ENCODE measurements at regions not wholly inside any gene's neighbourhood (a gene's known extent, or its start where the extent isn't known, plus 50 kb on each side); places are given as distances from the start of the nearest gene placed in this dataset.

DNA sequence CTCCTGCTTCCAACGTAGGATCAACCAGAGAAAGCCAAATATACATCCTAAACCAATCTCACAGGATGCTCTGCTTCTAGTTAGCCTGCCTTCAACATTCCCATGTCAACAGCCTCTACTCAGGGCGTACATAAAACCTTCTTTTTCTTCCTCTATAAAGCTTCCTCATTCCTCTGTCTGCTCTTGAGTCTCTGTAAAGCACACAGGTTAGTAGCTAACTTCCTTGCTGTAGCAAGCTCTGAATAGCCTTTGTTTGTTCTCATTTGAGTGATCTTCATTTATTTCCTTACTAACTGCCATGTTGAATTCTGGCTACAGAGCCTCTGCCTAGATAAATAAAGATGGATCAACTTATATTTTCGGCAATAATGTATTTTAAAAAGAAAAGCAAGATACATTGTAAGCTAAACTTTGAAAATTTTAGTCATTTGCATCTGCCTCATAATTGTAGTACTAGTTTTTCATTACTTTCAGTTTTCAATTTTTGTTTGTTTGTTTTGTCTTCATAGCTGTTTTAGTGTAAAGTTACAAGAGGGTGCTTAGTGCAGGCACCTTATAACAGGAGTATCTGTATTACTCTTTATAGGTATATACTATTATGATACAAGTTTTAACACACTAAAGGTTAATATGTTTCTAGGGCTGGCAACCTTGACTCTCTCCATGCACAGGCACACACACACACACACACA lies 498.2 kb downstream of the PYDC2 start:
- no peaks in the 10 kb centered on the region for H3K79me2 ChIP-seq (ENCODE audit: insufficient read depth, low read length)
- H3K9me3 ChIP-seq (replicated peaks in 1 of 2; ENCODE audit: control insufficient read depth in 1 of 2, insufficient read depth in 1 of 2, low read length in 2 of 2), result no peaks in the 10 kb centered on the region
- 21% methylated on average over 2 of the region's 3 CpGs for WGBS (ENCODE audit: insufficient coverage)
- H3K27ac ChIP-seq (ENCODE audit: low read depth in 1 of 2, low read length in 2 of 2), result no peak overlapping the region
- no peaks in the 10 kb centered on the region for H4K20me1 ChIP-seq (ENCODE audit: insufficient read depth, low read length)
- H3K4me1 Mint-ChIP-seq, result no peaks in the 10 kb centered on the region
- no peak overlapping the region for H3K4me3 ChIP-seq (replicated peaks in 1 of 3; ENCODE audit: low read depth in 2 of 3, low read length in 3 of 3)
- no peaks in the 10 kb centered on the region for H3K27me3 ChIP-seq (ENCODE audit: control insufficient read depth in 2 of 2, insufficient read depth in 2 of 2, low read length in 2 of 2)
- TF ChIP-seq, protein P1, sequence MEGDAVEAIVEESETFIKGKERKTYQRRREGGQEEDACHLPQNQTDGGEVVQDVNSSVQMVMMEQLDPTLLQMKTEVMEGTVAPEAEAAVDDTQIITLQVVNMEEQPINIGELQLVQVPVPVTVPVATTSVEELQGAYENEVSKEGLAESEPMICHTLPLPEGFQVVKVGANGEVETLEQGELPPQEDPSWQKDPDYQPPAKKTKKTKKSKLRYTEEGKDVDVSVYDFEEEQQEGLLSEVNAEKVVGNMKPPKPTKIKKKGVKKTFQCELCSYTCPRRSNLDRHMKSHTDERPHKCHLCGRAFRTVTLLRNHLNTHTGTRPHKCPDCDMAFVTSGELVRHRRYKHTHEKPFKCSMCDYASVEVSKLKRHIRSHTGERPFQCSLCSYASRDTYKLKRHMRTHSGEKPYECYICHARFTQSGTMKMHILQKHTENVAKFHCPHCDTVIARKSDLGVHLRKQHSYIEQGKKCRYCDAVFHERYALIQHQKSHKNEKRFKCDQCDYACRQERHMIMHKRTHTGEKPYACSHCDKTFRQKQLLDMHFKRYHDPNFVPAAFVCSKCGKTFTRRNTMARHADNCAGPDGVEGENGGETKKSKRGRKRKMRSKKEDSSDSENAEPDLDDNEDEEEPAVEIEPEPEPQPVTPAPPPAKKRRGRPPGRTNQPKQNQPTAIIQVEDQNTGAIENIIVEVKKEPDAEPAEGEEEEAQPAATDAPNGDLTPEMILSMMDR (IDR thresholded peaks at IDR 0.05), result no peak
- no peaks in the 10 kb centered on the region for H3K36me3 Mint-ChIP-seq
- no peak overlapping the region for H3K4me3 Mint-ChIP-seq
- intact Hi-C loops (cut with micrococcal nuclease), result no loop called here
- no peak for DNase-seq
- no peaks in the 10 kb centered on the region for H3K27me3 Mint-ChIP-seq (ENCODE audit: low read depth in 3 of 3)
- no peaks in the 10 kb centered on the region for H3K36me3 ChIP-seq (replicated peaks in 1 of 2; ENCODE audit: control insufficient read depth in 1 of 2, insufficient read depth in 2 of 2, low read length in 2 of 2)
- peaks cover 0 to 4% (median 0%) of the 10 kb centered on the region in 7 donors for H3K9me3 Mint-ChIP-seq
- H3K27ac Mint-ChIP-seq, result no peak overlapping the region
- H3K4me1 ChIP-seq (ENCODE audit: control insufficient read depth in 1 of 2, insufficient read depth in 2 of 2, low read length in 2 of 2), result no peaks in the 10 kb centered on the region
- no peak overlapping the region for H3K4me2 ChIP-seq (replicated peaks; ENCODE audit: extremely low read depth, low read length, poor library complexity, severe bottlenecking)
- no peak overlapping the region for H3K9ac ChIP-seq (ENCODE audit: insufficient read depth, low read length, poor library complexity, severe bottlenecking)
- no peak overlapping the region for H2AFZ ChIP-seq (ENCODE audit: insufficient read depth, low read depth, low read length, poor library complexity, severe bottlenecking)

DNA sequence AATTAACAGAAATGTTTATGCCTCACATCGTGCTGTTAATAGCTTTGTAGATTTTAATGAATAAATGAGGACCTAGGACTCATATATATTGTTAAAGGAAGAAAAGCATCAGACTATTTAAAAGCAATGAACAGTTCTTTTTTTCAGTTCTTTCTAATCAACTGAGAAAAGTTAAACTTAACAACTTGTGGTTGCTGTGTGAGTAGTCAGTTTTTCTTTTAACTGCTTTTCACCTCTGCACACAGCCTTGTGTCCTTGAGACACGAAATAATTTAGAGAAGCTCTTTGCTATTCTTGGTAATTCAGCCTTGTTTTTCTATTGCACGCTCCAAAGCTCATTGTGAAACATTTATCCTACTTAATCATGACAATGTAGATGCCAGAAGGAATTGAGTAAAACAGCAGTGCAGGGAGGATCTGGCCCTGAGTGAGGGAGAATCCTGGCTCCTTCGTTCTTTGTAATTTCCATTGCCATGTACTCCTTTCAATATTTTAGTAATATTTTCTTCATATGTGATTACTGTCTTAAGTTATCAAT lies 499.0 kb downstream of the PYDC2 start:
- Histone ChIP-seq H3K9me3 (replicated peaks in 1 of 2; ENCODE audit: control insufficient read depth in 1 of 2, insufficient read depth in 1 of 2, low read length in 2 of 2) (no peaks in the 10 kb centered on the region), H2AFZ (ENCODE audit: insufficient read depth, low read depth, low read length, poor library complexity, severe bottlenecking) (no peak overlapping the region), H3K36me3 (replicated peaks in 1 of 2; ENCODE audit: control insufficient read depth in 1 of 2, insufficient read depth in 2 of 2, low read length in 2 of 2) (no peaks in the 10 kb centered on the region), H3K9ac (ENCODE audit: insufficient read depth, low read length, poor library complexity, severe bottlenecking) (no peak overlapping the region), H3K4me2 (replicated peaks; ENCODE audit: extremely low read depth, low read length, poor library complexity, severe bottlenecking) (no peak overlapping the region), H3K4me3 (replicated peaks in 1 of 3; ENCODE audit: low read depth in 2 of 3, low read length in 3 of 3) (no peak overlapping the region), H3K79me2 (ENCODE audit: insufficient read depth, low read length) (no peaks in the 10 kb centered on the region), H4K20me1 (ENCODE audit: insufficient read depth, low read length) (no peaks in the 10 kb centered on the region), H3K27me3 (ENCODE audit: control insufficient read depth in 2 of 2, insufficient read depth in 2 of 2, low read length in 2 of 2) (no peaks in the 10 kb centered on the region), H3K27ac (ENCODE audit: low read depth in 1 of 2, low read length in 2 of 2) (no peak overlapping the region), H3K4me1 (ENCODE audit: control insufficient read depth in 1 of 2, insufficient read depth in 2 of 2, low read length in 2 of 2) (no peaks in the 10 kb centered on the region)
- Mint-ChIP-seq H3K4me1 (no peaks in the 10 kb centered on the region), H3K9me3 (peaks cover 0 to 5% (median 0%) of the 10 kb centered on the region in 7 donors), H3K36me3 (no peaks in the 10 kb centered on the region), H3K27ac (no peak overlapping the region), H3K27me3 (ENCODE audit: low read depth in 3 of 3) (no peaks in the 10 kb centered on the region), H3K4me3 (no peak overlapping the region)
- no CpG with 5 or more reads among the region's 4 CpGs for WGBS (ENCODE audit: insufficient coverage)
- intact Hi-C loops (cut with micrococcal nuclease), result no loop called here
- DNase-seq, result no peak
- TF ChIP-seq, protein P1 (IDR thresholded peaks at IDR 0.05), result no peak

All from CD14-positive monocyte (primary cell).